ENCODE measurements at regions not wholly inside any gene's neighbourhood (a gene's known extent, or its start where the extent isn't known, plus 50 kb on each side); places are given as distances from the start of the nearest gene placed in this dataset.

DNA sequence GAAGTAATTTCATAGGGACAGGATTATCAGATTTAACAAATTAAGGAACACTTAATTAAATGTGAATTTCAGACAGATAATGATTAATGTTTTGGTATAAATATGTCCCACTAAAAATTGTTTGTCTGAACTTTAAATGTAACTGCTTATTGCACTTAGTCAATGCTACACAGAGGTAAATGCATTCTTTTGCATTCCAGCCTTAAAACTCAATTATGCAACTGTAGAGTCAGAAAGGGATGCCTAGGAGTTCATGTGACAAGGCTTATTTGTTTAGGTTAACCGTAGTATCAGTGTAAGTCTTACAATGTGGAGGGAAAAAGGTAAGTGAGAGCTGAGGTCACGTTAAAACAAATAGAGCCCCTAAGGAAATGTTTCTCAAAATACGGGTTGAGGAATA is 347.2 kb upstream of the ARGLU1 start:
- Histone ChIP-seq H3K9ac (ENCODE audit: low read length in 2 of 2) (no peak overlapping the region), H3K9me3 (ENCODE audit: control insufficient read depth in 2 of 2, low read length in 2 of 2) (no peaks in the 10 kb centered on the region), H3K27ac (ENCODE audit: low read length) (no peak overlapping the region), H3K36me3 (ENCODE audit: control insufficient read depth in 2 of 2, insufficient read depth in 2 of 2, low read length in 2 of 2) (no peaks in the 10 kb centered on the region), H3K4me1 (ENCODE audit: control insufficient read depth, insufficient read depth, low read length) (peaks cover 2% of the 10 kb centered on the region), H3K27me3 (ENCODE audit: control insufficient read depth in 1 of 2, insufficient read depth in 2 of 2, low read length in 2 of 2) (no peaks in the 10 kb centered on the region), H3K4me3 (ENCODE audit: low read length in 2 of 2) (no peak overlapping the region)

DNA sequence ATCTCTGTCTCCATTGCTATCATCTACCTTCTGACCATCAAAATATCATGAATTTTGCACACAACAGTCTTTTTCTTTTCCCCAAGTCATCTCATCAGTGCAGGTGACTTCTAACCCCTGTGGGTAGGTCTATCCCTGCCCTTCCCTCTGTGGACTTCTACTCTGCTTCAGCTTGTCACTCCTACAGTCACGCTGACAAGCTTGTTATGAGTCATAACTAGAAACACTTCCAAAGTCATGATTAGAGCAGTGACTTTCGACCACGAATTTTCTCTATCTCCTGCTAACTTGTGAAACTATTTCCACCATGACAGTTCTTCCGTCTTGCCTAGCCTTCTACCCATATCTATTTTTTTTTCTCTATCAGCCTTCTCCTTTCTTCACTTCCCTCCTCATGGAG is 343.7 kb upstream of the ARGLU1 start:
- no peaks in the 10 kb centered on the region for H3K27me3 ChIP-seq (ENCODE audit: control insufficient read depth in 1 of 2, insufficient read depth in 2 of 2, low read length in 2 of 2)
- no peaks in the 10 kb centered on the region for H3K36me3 ChIP-seq (ENCODE audit: control insufficient read depth in 2 of 2, insufficient read depth in 2 of 2, low read length in 2 of 2)
- no peak overlapping the region for H3K9ac ChIP-seq (ENCODE audit: low read length in 2 of 2)
- H3K27ac ChIP-seq (ENCODE audit: low read length), result no peak overlapping the region
- H3K9me3 ChIP-seq (ENCODE audit: control insufficient read depth in 2 of 2, low read length in 2 of 2), result no peaks in the 10 kb centered on the region
- H3K4me3 ChIP-seq (ENCODE audit: low read length in 2 of 2), result no peak overlapping the region
- no peaks in the 10 kb centered on the region for H3K4me1 ChIP-seq (ENCODE audit: control insufficient read depth, insufficient read depth, low read length)

DNA sequence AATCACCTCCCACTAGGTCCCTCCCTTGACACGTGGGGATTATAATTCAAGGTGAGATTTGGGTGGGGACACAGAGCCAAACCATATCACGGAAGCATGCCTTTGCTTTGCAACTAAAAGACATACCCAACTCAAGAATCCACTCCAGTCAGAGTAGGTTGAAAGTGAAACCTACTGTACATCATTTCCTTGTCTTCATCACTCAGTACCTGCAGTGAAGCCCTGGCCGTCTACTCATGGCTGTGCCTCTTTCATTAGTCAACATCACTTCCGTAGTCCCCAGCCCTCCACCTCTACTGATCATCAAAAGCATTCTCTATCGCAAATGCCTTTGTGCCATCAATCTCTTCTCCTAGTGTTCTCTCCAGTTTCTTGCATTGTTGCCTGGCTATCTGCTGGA is 343.1 kb upstream of the ARGLU1 start:
- Histone ChIP-seq H3K4me3 (ENCODE audit: low read length in 2 of 2) (no peak overlapping the region), H3K27me3 (ENCODE audit: control insufficient read depth in 1 of 2, insufficient read depth in 2 of 2, low read length in 2 of 2) (no peaks in the 10 kb centered on the region), H3K4me1 (ENCODE audit: control insufficient read depth, insufficient read depth, low read length) (no peaks in the 10 kb centered on the region), H3K27ac (ENCODE audit: low read length) (no peak overlapping the region), H3K36me3 (ENCODE audit: control insufficient read depth in 2 of 2, insufficient read depth in 2 of 2, low read length in 2 of 2) (no peaks in the 10 kb centered on the region), H3K9me3 (ENCODE audit: control insufficient read depth in 2 of 2, low read length in 2 of 2) (no peaks in the 10 kb centered on the region), H3K9ac (ENCODE audit: low read length in 2 of 2) (no peak overlapping the region)

DNA sequence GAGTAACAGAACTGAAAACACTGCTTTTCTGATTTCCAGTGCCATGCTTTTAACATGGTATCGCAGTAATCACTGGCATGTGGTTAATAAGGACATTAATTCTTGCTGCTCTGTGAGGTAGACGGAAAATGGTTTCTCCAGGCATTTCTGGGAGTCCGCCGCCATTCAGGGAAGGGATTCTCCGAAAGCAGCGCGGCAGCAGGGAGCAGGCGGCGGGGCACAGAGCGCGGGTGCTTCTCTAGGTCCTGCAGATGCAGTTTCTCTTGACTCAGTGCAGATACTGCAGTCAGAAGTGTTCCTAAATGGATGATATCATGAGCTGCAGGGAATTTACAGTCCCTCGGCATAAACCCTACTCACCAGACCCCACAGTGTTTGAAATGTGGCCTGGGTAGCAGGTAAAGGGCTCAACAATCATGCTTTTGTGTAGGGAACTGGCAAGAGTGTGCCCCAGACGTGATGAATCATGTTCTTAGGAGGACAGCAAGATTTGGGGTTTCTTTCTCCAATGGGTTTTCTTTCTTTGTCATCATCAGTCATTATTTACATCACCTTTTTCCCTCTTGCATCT is 338.6 kb upstream of the ARGLU1 start:
- H3K27me3 ChIP-seq (ENCODE audit: control insufficient read depth in 1 of 2, insufficient read depth in 2 of 2, low read length in 2 of 2), result no peaks in the 10 kb centered on the region
- H3K27ac ChIP-seq (ENCODE audit: low read length), result no peak overlapping the region
- H3K4me1 ChIP-seq (ENCODE audit: control insufficient read depth, insufficient read depth, low read length), result no peaks in the 10 kb centered on the region
- no peak overlapping the region for H3K4me3 ChIP-seq (ENCODE audit: low read length in 2 of 2)
- H3K36me3 ChIP-seq (ENCODE audit: control insufficient read depth in 2 of 2, insufficient read depth in 2 of 2, low read length in 2 of 2), result no peaks in the 10 kb centered on the region
- H3K9me3 ChIP-seq (ENCODE audit: control insufficient read depth in 2 of 2, low read length in 2 of 2), result no peaks in the 10 kb centered on the region
- H3K9ac ChIP-seq (ENCODE audit: low read length in 2 of 2), result no peak overlapping the region

DNA sequence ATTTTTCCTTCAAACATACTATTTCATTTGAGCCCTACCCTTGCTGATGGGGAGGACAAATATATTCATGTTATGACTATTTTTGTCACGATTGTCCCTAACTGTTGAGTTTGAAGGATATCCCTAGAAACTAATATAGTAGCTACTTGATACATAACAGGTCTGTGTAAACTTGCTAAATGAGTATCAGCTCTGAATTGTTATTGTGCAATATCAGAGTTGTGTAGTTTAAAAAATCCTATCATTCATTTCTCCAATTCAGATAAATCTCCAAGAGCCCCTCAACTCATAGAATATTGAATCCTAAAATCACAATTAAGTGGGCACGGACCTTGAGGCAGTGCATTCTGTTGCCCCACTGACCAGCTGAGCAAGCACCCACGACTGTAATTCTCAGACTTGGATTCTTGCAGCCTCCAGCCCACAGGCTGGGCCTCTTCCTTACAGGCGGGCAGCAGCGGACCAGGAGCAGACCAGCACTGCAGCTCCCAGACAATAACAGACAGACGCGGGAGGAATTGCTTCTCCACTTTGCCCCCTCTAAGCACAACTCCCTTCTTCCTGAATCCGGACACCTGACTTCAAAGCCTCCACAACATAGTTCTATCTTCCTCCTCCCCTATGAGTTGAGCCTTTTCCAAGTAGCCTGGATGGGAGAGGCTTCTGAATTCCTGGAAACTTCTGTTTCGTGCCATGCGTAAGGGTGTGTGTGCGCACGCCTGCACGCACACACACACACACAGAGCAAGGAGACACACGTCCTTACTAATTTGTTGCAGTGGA is 337.6 kb upstream of the ARGLU1 start:
- H3K27ac ChIP-seq (ENCODE audit: low read length), result no peak overlapping the region

DNA sequence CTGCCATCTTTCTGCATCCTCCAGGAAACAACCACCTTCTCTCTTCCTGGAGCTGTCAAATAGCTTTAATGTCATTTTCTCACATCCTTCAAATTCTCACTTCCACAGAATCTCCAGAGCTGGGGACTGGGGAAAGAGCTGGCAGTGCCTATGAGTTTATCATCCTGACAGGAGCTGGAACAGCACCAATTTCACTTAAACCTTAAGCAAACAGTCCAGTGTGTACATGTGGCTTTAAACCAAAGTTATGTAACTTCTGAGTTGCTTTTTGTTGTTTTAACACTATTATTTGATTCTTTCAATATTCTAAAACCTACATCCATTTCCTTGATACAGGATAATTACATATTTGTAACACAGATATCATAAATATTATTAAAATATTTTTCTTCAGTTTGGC is 331.5 kb upstream of the ARGLU1 start:
- H3K27me3 ChIP-seq (ENCODE audit: control insufficient read depth in 1 of 2, insufficient read depth in 2 of 2, low read length in 2 of 2), result no peaks in the 10 kb centered on the region
- H3K9me3 ChIP-seq (ENCODE audit: control insufficient read depth in 2 of 2, low read length in 2 of 2), result no peaks in the 10 kb centered on the region
- H3K9ac ChIP-seq (ENCODE audit: low read length in 2 of 2), result no peak overlapping the region
- no peaks in the 10 kb centered on the region for H3K4me1 ChIP-seq (ENCODE audit: control insufficient read depth, insufficient read depth, low read length)
- no peak overlapping the region for H3K4me3 ChIP-seq (ENCODE audit: low read length in 2 of 2)
- H3K36me3 ChIP-seq (ENCODE audit: control insufficient read depth in 2 of 2, insufficient read depth in 2 of 2, low read length in 2 of 2), result no peaks in the 10 kb centered on the region
- no peak overlapping the region for H3K27ac ChIP-seq (ENCODE audit: low read length)

More for the DNA sequence above, 337.6 kb upstream of the ARGLU1 start:
- Histone ChIP-seq H3K36me3 (ENCODE audit: control insufficient read depth in 2 of 2, insufficient read depth in 2 of 2, low read length in 2 of 2) (no peaks in the 10 kb centered on the region), H3K4me1 (ENCODE audit: control insufficient read depth, insufficient read depth, low read length) (no peaks in the 10 kb centered on the region), H3K9me3 (ENCODE audit: control insufficient read depth in 2 of 2, low read length in 2 of 2) (no peaks in the 10 kb centered on the region), H3K9ac (ENCODE audit: low read length in 2 of 2) (no peak overlapping the region), H3K27me3 (ENCODE audit: control insufficient read depth in 1 of 2, insufficient read depth in 2 of 2, low read length in 2 of 2) (no peaks in the 10 kb centered on the region), H3K4me3 (ENCODE audit: low read length in 2 of 2) (no peak overlapping the region)

DNA sequence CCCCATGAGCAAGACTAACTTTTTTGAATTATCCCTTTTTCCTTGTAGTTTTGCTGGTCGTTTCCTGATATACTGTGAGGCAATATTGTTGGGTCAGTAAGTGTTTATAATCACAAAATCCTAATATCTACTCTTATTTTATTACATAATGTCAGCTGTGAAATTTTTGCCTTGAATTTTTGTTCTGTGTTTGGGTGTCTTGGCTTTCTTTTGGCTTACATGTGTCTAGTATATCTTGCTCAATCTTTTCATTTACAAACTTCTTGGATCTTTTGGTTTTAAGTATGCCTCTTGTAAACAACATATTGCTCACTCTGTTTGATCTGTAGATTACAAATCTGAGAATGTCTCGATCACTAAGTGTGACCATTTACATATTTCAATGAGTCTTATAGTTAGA is 330.3 kb upstream of the ARGLU1 start:
- no peak overlapping the region for H3K9ac ChIP-seq (ENCODE audit: low read length in 2 of 2)
- H3K36me3 ChIP-seq (ENCODE audit: control insufficient read depth in 2 of 2, insufficient read depth in 2 of 2, low read length in 2 of 2), result no peaks in the 10 kb centered on the region
- H3K4me1 ChIP-seq (ENCODE audit: control insufficient read depth, insufficient read depth, low read length), result no peaks in the 10 kb centered on the region
- H3K9me3 ChIP-seq (ENCODE audit: control insufficient read depth in 2 of 2, low read length in 2 of 2), result no peaks in the 10 kb centered on the region
- no peak overlapping the region for H3K4me3 ChIP-seq (ENCODE audit: low read length in 2 of 2)
- no peaks in the 10 kb centered on the region for H3K27me3 ChIP-seq (ENCODE audit: control insufficient read depth in 1 of 2, insufficient read depth in 2 of 2, low read length in 2 of 2)
- no peak overlapping the region for H3K27ac ChIP-seq (ENCODE audit: low read length)

DNA sequence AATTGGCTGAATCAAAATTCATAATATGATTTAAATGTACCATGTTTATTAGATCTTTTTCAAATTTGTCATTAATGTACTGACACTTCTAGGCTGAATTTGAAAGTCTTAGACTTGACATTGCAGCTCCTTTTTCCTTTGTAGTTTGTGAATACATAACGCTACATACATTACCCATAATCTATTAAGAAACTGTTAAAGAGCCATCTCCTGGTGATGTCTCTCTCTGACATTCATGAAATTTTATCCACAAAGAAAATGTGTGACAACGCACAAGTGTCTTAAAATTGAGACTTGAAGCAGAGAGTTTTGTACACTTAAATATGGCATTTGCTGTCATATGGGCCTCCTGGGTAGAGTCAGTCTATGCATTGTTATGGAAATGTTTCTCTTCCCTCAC is 320.2 kb upstream of the ARGLU1 start:
- Histone ChIP-seq H3K9me3 (ENCODE audit: control insufficient read depth in 2 of 2, low read length in 2 of 2) (no peaks in the 10 kb centered on the region), H3K4me3 (ENCODE audit: low read length in 2 of 2) (no peak overlapping the region), H3K36me3 (ENCODE audit: control insufficient read depth in 2 of 2, insufficient read depth in 2 of 2, low read length in 2 of 2) (no peaks in the 10 kb centered on the region), H3K4me1 (ENCODE audit: control insufficient read depth, insufficient read depth, low read length) (no peaks in the 10 kb centered on the region), H3K27ac (ENCODE audit: low read length) (no peak overlapping the region), H3K9ac (ENCODE audit: low read length in 2 of 2) (no peak overlapping the region), H3K27me3 (ENCODE audit: control insufficient read depth in 1 of 2, insufficient read depth in 2 of 2, low read length in 2 of 2) (no peaks in the 10 kb centered on the region)

DNA sequence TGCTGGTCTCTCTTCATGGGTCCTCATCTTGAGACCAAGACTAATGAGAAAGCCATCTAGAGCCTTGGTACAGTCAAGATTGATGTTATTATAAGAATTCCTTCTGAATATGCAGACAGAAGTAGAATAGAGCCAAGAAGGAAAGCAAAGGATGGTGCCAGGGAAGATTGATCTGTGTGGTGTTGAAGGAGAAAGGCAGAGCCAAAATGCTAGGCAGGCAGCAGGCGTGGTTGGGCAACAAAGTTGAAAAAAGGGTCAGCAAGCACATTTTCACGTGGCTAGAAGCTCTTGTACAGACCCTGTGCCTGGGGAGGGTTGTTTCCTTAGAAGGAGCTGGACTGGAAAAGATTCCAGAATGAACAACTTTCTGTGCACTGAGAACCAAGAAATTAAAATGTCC is 319.7 kb upstream of the ARGLU1 start:
- no peak overlapping the region for H3K9ac ChIP-seq (ENCODE audit: low read length in 2 of 2)
- H3K9me3 ChIP-seq (ENCODE audit: control insufficient read depth in 2 of 2, low read length in 2 of 2), result no peaks in the 10 kb centered on the region
- H3K27ac ChIP-seq (ENCODE audit: low read length), result no peak overlapping the region
- H3K4me1 ChIP-seq (ENCODE audit: control insufficient read depth, insufficient read depth, low read length), result no peaks in the 10 kb centered on the region
- no peaks in the 10 kb centered on the region for H3K36me3 ChIP-seq (ENCODE audit: control insufficient read depth in 2 of 2, insufficient read depth in 2 of 2, low read length in 2 of 2)
- H3K27me3 ChIP-seq (ENCODE audit: control insufficient read depth in 1 of 2, insufficient read depth in 2 of 2, low read length in 2 of 2), result no peaks in the 10 kb centered on the region
- H3K4me3 ChIP-seq (ENCODE audit: low read length in 2 of 2), result no peak overlapping the region

DNA sequence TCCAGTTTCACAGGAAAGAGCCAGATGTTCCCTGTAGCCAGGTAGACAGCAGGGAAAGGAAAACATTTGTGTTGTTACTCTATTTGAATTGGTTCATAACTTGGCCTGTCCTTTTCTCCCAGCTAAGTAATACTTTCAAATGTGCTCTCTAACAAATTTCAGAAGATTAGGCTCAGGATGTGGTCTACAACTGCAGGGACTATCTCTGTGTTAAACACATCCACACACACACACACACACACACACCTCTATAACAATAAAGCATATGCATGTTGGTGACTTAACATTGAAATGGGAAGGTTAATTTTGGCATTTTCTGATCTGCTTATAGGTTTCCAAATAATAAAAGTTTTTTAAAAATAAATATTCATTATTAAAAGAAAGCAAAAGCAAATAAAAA is 316.0 kb upstream of the ARGLU1 start:
- Histone ChIP-seq H3K27me3 (ENCODE audit: control insufficient read depth in 1 of 2, insufficient read depth in 2 of 2, low read length in 2 of 2) (no peaks in the 10 kb centered on the region), H3K4me1 (ENCODE audit: control insufficient read depth, insufficient read depth, low read length) (no peaks in the 10 kb centered on the region), H3K9ac (ENCODE audit: low read length in 2 of 2) (no peak overlapping the region), H3K27ac (ENCODE audit: low read length) (no peak overlapping the region), H3K4me3 (ENCODE audit: low read length in 2 of 2) (no peak overlapping the region), H3K36me3 (ENCODE audit: control insufficient read depth in 2 of 2, insufficient read depth in 2 of 2, low read length in 2 of 2) (no peaks in the 10 kb centered on the region), H3K9me3 (ENCODE audit: control insufficient read depth in 2 of 2, low read length in 2 of 2) (no peaks in the 10 kb centered on the region)

DNA sequence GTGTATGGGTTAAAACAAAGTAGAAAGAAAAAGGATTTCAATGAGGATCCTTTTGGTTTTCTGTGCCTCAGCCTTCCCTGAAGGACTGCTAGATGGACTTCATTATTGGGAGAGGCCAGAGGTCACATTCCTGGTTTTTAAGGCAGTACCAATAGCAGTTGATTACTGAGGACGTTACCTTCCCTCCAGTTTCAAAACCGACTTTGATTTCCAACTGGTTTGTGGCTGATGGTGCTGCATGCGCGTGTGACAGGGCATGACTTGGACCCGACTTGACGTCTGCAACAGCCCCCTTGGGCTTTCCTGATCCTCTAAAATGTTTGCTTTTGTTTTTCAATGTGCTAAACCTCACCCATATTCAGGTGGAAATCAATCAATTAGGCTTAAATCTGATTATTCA is 314.3 kb upstream of the ARGLU1 start:
- H3K27ac ChIP-seq (ENCODE audit: low read length), result no peak overlapping the region

More for the DNA sequence above, 314.3 kb upstream of the ARGLU1 start:
- no peaks in the 10 kb centered on the region for H3K9me3 ChIP-seq (ENCODE audit: control insufficient read depth in 2 of 2, low read length in 2 of 2)
- no peak overlapping the region for H3K4me3 ChIP-seq (ENCODE audit: low read length in 2 of 2)
- H3K4me1 ChIP-seq (ENCODE audit: control insufficient read depth, insufficient read depth, low read length), result no peaks in the 10 kb centered on the region
- no peaks in the 10 kb centered on the region for H3K36me3 ChIP-seq (ENCODE audit: control insufficient read depth in 2 of 2, insufficient read depth in 2 of 2, low read length in 2 of 2)
- H3K27me3 ChIP-seq (ENCODE audit: control insufficient read depth in 1 of 2, insufficient read depth in 2 of 2, low read length in 2 of 2), result no peaks in the 10 kb centered on the region
- no peak overlapping the region for H3K9ac ChIP-seq (ENCODE audit: low read length in 2 of 2)
